SH-SY5Y (cell line): ENCODE measurements at regions not wholly inside any gene's neighbourhood (a gene's known extent, or its start where the extent isn't known, plus 50 kb on each side); places are given as distances from the start of the nearest gene placed in this dataset.

ENCODE experiments used
- GATA2 ChIP-seq: IDR thresholded peaks from 2 replicates; pipeline ENCODE4 v1.6.1; 2011; ENCODE audit warnings: mild to moderate bottlenecking, low read depth, low read length
- GATA3 ChIP-seq: IDR thresholded peaks from 2 replicates; pipeline ENCODE4 v1.6.1; 2011; ENCODE audit warnings: low read depth, mild to moderate bottlenecking, low read length, moderate library complexity

- TF ChIP-seq GATA3 (no peak), GATA2 (no peak)
Measured at GRCh38 chr4:107512549-107512948, 207.5 kb downstream of the PAPSS1 start.
